Left ventricle myocardium superior (tissue), 1 donor: ENCODE measurements at regions not wholly inside any gene's neighbourhood (a gene's known extent, or its start where the extent isn't known, plus 50 kb on each side); places are given as distances from the start of the nearest gene placed in this dataset.
"Not testable (repeated sequence)": the region's sequence is repeated elsewhere in the genome, so short reads cannot be mapped to it uniquely, and the experiment has no call there.

Source experiments
- ATAC-seq: fragments of 200-7000 bp; cut with Tn5 transposase; one replicate; pipeline ENCODE4 v1.9.1; 2020; ENCODE audit warnings: mild to moderate bottlenecking, moderate library complexity
- DNase-seq: peaks from one replicate; pipeline ENCODE4 v3.0.0-alpha.2; 2020
- intact Hi-C: fragments of 100-400 bp; cut with micrococcal nuclease; formaldehyde crosslinking; loops from one replicate; pipeline ENCODE4 v1.11.0; 2022
- donor health status: DM: no; HTN: yes; CAD: no; lungs with severe emphysema.

DNA sequence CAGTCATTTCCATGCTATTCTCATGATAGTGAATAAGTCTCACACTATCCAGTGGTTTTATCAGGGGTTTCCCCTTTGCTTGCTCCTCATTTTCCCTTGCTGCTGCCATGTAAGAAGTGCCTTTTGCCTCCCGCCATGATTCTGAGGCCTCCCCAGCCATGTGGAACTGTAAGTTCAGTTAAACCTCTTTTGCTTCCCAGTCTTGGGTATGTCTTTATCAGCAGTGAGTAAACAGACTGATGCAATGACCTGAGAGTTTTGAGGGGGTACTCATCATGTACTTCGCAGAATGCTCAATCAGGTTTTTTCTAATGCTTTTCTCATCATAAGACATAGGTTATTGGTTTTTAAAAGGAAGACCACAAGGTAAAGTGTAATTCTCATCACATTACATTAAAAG, 949.4 kb upstream of the ADAMTS5 start:
- intact Hi-C loops, ATAC-seq, DNase-seq: not testable (repeated sequence)

DNA sequence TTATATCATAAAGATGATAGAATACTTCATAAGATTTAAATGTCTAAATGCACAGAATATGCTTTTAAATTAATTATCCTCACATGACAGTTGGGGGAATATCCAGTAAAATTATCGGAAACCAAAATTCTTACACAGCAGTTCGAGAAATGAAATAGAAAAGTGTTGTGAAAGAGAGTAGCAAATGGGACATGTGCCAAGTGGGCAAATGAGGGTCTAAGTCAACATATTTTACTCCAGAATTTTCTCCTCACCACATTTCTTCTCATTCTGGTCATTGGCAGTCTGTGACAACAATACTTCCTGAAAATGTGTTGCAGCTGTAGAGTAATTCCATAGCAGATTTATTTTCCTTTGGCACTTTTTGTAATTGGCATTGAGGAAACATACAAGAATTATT, 945.2 kb upstream of the ADAMTS5 start:
- ATAC-seq, intact Hi-C loops: not testable (repeated sequence)

GRCh38 chr21:27909487-27909886, 942.6 kb upstream of the ADAMTS5 start:
- DNase-seq, intact Hi-C loops, ATAC-seq: not testable (repeated sequence)

More for the DNA sequence above, 945.2 kb upstream of the ADAMTS5 start:
- DNase-seq: not testable (repeated sequence)

DNA sequence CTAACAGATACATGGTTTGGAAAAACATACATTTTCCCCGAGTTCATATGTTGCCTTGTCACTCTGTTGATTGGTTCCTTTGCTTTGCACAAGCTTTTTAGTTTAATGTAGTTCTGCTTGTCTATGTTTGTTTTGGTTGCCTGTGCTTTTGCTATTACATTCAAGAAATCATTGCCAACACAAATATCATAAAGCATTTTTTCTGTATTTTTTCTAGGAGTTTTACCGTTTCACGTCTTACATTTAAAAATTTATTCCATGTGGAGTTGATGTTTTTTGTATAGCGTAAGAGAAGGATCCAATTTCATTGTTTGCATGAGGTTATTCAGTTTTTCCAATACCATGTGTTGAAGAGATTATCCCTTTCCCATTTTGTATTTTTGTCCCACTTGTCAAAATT, 941.9 kb upstream of the ADAMTS5 start:
- intact Hi-C loops, ATAC-seq, DNase-seq: not testable (repeated sequence)

- DNase-seq, intact Hi-C loops: not testable (repeated sequence)
- ATAC-seq: peak; percentile 36
These were observed 936.0 kb upstream of the ADAMTS5 start for GRCh38 chr21:27902904-27903303.

- DNase-seq, ATAC-seq, intact Hi-C loops: not testable (repeated sequence)
These were observed 926.7 kb upstream of the ADAMTS5 start for GRCh38 chr21:27893619-27894018.

- ATAC-seq, DNase-seq, intact Hi-C loops: not testable (repeated sequence)
These were observed 924.6 kb upstream of the ADAMTS5 start for GRCh38 chr21:27891495-27891894.

GRCh38 chr21:27887808-27888455, 921.0 kb upstream of the ADAMTS5 start:
- intact Hi-C loops, ATAC-seq, DNase-seq: not testable (repeated sequence)

DNA sequence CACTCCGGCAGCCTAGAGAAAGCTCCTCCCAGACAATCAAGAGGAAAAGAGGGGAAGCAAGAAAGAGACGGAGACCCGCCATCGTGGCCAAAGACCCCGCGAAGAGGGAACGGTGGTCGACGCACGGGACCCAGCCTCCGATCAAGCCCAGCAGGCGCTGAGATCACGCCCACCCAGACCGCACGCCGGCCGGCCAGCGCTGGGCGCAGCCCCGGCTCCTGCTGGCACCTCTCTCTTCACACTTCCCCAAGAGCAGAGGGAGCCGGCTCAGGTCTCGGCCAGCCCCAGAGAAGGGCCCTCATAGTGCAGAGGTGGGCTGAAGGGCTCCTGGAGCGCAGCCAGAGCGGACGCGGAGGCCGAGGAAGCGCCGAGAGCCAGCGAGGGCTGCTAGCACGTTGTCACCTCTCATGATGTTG, 918.4 kb upstream of the ADAMTS5 start:
- DNase-seq (no peak), ATAC-seq (no peak)
- intact Hi-C loops: no loop called here

DNA sequence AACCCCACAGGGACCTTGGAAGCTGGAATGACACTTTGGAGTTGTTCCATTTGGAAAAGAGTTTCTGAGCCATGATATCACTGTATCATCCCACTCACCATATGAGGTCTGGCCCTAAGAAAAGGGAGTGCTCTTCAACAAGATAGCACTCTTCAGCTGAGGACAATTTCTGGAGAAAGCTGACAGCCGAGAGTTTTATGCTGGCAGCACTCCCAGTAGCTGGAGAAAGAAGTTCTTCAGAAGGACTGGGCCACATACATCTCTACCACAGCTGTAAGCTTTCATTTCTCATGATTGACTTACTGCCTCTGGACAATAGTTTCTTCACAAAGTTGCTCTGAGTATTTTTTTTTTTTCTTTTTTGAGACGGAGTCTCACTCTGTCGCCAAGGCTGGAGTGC, 914.4 kb upstream of the ADAMTS5 start:
- intact Hi-C loops, ATAC-seq: not testable (repeated sequence)
- DNase-seq: peak; percentile 63

DNA sequence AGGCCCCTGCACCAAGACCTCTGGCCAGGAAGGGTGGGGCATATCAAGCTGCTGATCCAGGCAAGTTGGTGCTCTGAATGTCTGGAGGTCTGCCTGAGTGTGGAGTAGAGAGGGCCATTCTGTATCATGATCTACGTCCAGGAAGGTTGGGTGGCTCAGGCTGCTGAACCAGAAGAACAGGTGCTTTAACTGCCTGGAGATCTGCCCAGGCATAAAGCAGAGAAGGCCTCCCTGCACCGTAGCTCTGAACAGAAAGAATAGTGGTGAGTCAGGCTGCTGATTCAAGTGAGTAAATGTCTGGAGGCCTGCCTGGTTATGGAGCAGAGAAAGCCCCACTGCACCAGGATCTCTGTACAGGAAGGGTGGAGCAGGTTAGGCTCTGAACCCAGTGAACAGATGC, 905.5 kb upstream of the ADAMTS5 start:
- ATAC-seq, intact Hi-C loops, DNase-seq: not testable (repeated sequence)

DNA sequence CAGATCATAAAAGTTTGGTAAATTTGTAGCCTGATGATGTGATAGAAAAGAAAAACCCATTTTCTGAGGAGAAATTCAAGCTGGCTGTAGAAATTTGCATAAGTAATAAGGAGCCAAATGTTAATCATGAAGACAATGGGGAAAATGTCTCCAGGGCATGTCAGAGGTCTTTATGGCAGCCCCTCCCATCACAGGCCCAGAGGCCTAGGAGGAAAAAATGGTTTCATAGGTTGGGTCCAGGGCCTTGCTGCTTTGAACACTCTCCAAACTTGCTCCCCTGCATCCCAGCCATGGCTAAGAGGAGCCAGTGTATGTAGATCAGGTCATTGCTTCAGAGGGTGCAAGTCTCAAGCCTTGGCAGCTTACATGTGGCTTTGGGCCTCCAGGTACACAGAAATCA, 903.9 kb upstream of the ADAMTS5 start:
- DNase-seq, ATAC-seq, intact Hi-C loops: not testable (repeated sequence)

- ATAC-seq, intact Hi-C loops, DNase-seq: not testable (repeated sequence)
These were observed 893.5 kb upstream of the ADAMTS5 start for GRCh38 chr21:27860314-27860955.

DNA sequence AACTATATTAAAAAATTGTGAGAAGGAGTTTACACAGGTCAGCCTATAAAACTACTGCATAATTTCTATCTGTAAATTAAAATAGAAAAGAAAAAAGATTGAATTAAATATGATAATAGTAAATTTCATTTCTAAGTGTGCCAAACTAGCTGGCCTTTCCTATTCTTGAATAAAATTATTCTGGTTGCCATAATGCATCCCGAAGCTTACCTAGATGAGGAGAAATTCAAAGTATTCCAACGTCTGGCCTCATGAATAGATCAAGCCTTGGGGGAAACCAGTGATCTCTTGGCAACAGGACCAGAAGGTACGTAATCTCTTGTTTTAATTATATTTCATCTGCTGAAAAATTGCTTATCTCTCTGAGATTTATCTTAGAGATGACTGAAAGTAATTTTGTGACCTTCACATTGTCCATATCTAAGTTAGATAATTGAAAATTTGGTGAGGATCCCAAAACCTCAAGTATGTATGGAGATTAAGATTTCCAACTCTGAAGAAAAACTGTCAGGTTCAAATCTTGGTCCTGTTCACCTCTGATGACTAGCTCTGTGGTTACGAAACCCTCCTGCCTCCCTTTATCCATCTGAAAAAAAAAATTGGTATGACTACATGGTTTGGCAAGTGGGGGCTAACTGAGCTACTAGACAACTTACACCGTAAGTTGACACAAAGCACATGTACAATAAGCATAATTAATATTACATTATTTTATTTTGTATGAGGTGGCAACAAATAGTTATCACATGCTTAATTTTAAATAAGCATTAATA, 891.4 kb upstream of the ADAMTS5 start:
- ATAC-seq: not testable (repeated sequence)

DNA sequence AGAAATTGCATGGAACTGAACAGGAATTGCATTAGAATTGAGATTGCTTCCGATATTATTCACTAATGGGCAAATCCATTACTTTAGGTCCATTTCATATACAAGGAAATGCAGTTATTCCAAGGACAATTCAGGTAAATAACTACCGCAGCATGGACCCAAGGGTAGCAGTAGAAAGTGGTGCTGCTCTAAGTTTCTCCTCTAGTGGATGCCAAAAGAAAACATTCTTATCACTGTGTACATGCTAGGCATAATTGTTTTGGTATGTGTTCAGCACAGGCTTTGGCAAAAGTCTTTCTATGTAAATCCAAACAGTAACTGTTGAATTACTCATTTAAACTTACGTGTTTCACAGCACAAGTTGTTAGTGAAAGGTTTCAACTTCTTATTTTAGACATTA, 890.1 kb upstream of the ADAMTS5 start:
- ATAC-seq, DNase-seq, intact Hi-C loops: not testable (repeated sequence)

More for the DNA sequence above, 891.4 kb upstream of the ADAMTS5 start:
- DNase-seq, intact Hi-C loops: not testable (repeated sequence)

- intact Hi-C loops: no loop called here
- no peak for ATAC-seq
- DNase-seq: no peak
These were observed 874.3 kb upstream of the ADAMTS5 start for GRCh38 chr21:27841084-27841672.

DNA sequence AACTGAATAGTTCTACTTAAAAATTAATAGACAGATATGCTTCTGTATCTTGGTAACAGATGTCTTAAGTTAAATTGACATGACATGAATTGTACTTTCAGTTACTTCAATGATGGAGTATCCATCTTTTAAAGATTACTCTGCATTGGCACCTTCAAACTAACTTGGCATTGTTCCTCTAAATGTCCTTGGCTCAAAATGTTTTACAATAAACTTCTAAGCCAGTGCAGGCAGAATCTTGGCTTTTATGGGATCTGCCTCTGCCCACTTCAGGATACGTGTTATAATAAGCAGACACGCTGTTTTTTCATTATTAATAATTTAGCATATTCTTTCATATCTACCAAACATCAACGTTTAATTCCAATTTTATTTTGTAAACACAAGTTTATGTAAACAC, 873.4 kb upstream of the ADAMTS5 start:
- intact Hi-C loops: no loop called here
- DNase-seq (no peak), ATAC-seq (no peak)

DNA sequence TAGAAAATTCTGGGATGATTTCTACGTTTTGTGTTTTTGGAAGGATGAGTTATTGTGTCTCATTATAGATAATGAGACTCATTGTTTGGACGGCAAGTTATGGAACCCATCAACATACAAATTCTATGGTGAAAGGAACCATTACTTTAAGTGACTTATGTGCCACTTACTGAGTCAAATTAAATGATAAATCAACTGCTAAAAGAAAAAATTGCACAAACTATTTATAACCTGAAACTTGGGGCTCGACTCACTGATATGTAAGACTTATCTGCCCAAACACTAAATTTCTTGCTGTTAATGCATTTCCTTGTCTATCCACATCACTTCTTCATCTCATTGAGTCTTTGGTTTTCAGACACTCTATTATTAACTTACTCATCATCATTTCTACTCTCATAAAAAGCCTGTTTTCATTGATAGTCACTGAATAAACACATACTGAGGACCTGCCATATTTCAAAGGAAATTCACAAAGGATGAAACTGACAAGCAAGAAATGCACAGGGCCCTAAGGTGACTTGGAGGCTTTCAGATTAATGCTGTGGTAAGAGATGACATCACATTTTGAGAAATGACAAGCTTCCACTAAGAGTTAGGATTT, 872.7 kb upstream of the ADAMTS5 start:
- ATAC-seq: no peak
- intact Hi-C loops: no loop called here
- no peak for DNase-seq

GRCh38 chr21:27838573-27838972, 871.7 kb upstream of the ADAMTS5 start:
- DNase-seq (no peak), ATAC-seq (peak; percentile 66)
- intact Hi-C loops: no loop called here
